Endothelial cell of hepatic sinusoid (primary cell): ENCODE measurements at regions not wholly inside any gene's neighbourhood (a gene's known extent, or its start where the extent isn't known, plus 50 kb on each side); places are given as distances from the start of the nearest gene placed in this dataset.

Experiments used
- in situ Hi-C: cut with HindIII; loops from 2 replicates; pipeline ENCODE4 v1.10.0; 2017; ENCODE audit warnings: low sequenced_read_pairs

GRCh38 chr3:64290161-64290560 is 64.9 kb upstream of the PRICKLE2 start:
- in situ Hi-C loops: no loop called here

GRCh38 chr3:64289622-64290021 is 64.4 kb upstream of the PRICKLE2 start:
- in situ Hi-C loops: no loop called here

- in situ Hi-C loops: no loop called here
Observed at GRCh38 chr3:64278625-64279024, 53.4 kb upstream of the PRICKLE2 start.

GRCh38 chr3:64276131-64276530 is 50.9 kb upstream of the PRICKLE2 start:
- in situ Hi-C loops: no loop called here
